Endodermal cell (in vitro differentiated cells): ENCODE measurements at regions not wholly inside any gene's neighbourhood (a gene's known extent, or its start where the extent isn't known, plus 50 kb on each side); places are given as distances from the start of the nearest gene placed in this dataset.
A peak's percentile ranks its signal among the peaks of the same experiment; 100 is the strongest.

ENCODE experiments used
- DNase-seq: peaks from one replicate; pipeline ENCODE4 v3.0.0-alpha.2; 2017
- H3K27ac ChIP-seq: 2 replicates; pipeline ENCODE4 v1.5.1; 2013; ENCODE audit warnings: mild to moderate bottlenecking, low read depth, low read length, moderate library complexity
- H3K27me3 ChIP-seq: 2 replicates; pipeline ENCODE4 v1.6.1; 2013; ENCODE audit warnings: mild to moderate bottlenecking, low read length, moderate library complexity; ENCODE audit not compliant: insufficient read depth, control insufficient read depth, poor library complexity, severe bottlenecking
- H3K36me3 ChIP-seq: 2 replicates; pipeline ENCODE4 v1.7.0; 2013; ENCODE audit warnings: mild to moderate bottlenecking, low read length, moderate library complexity; ENCODE audit not compliant: control insufficient read depth, insufficient read depth
- H3K4me1 ChIP-seq: one replicate; pipeline ENCODE4 v1.7.0; 2013; ENCODE audit warnings: low read length; ENCODE audit not compliant: control insufficient read depth, insufficient read depth
- H3K4me3 ChIP-seq: 2 replicates; pipeline ENCODE4 v1.5.1; 2013; ENCODE audit warnings: mild to moderate bottlenecking, low read length, moderate library complexity
- H3K9ac ChIP-seq: 2 replicates; pipeline ENCODE4 v1.6.1; 2013; ENCODE audit warnings: mild to moderate bottlenecking, low read length, moderate library complexity; ENCODE audit not compliant: poor library complexity, severe bottlenecking; ENCODE audit errors: extremely low read depth
- H3K9me3 ChIP-seq: 2 replicates; pipeline ENCODE4 v1.6.1; 2013; ENCODE audit warnings: mild to moderate bottlenecking, low read length, moderate library complexity; ENCODE audit not compliant: control insufficient read depth
- H3K27ac Mint-ChIP-seq: 2 replicates; pipeline ENCODE4 v1.8.0; 2020; ENCODE audit warnings: mixed read lengths
- H3K27me3 Mint-ChIP-seq: 2 replicates; pipeline ENCODE4 v1.8.0; 2021; ENCODE audit warnings: mild to moderate bottlenecking, mixed read lengths; ENCODE audit not compliant: insufficient read depth
- H3K36me3 Mint-ChIP-seq: 2 replicates; pipeline ENCODE4 v1.8.0; 2020; ENCODE audit warnings: low read depth, mixed read lengths
- H3K4me1 Mint-ChIP-seq: 2 replicates; pipeline ENCODE4 v1.8.0; 2020; ENCODE audit warnings: mixed read lengths
- H3K4me3 Mint-ChIP-seq: 2 replicates; pipeline ENCODE4 v1.8.0; 2020; ENCODE audit warnings: mild to moderate bottlenecking, moderate library complexity, mixed read lengths
- H3K9me3 Mint-ChIP-seq: 2 replicates; pipeline ENCODE4 v1.8.0; 2020; ENCODE audit warnings: mild to moderate bottlenecking, mixed read lengths
- CTCF ChIP-seq: fragments of 200-600 bp; sonication (generic); conservative IDR thresholded peaks from 2 replicates; pipeline ENCODE4 v1.5.0; 2021; ENCODE audit warnings: antibody characterized with exemption, mild to moderate bottlenecking
- WGBS, 2 experiments: methylation state at CpG; one replicate each; pipeline versions ENCODE4 v1.1.5 to v1.1.7; 2013; ENCODE audit warnings: missing lambda C conversion rate in 2 of 2, mixed read lengths in 1 of 2; ENCODE audit not compliant: insufficient coverage in 1 of 2, insufficient read length in 1 of 2; 5-methylcytosine and 5-hydroxymethylcytosine counted together

- no peak overlapping the region for H3K9ac ChIP-seq
- peaks cover 8% of the 10 kb centered on the region for H3K4me1 Mint-ChIP-seq
- H3K4me3 ChIP-seq = no peak overlapping the region
- WGBS, 2 experiments = 89 to 97% methylated on average over 3 of the region's 3 CpGs
- H3K36me3 Mint-ChIP-seq = no peaks in the 10 kb centered on the region
- H3K9me3 Mint-ChIP-seq = no peaks in the 10 kb centered on the region
- no peak overlapping the region for H3K27ac Mint-ChIP-seq
- no peaks in the 10 kb centered on the region for H3K9me3 ChIP-seq
- peak; percentile 67 for TF ChIP-seq CTCF
- no peaks in the 10 kb centered on the region for H3K4me1 ChIP-seq
- H3K27me3 ChIP-seq = no peaks in the 10 kb centered on the region
- H3K27ac ChIP-seq = no peak overlapping the region
- no peak for DNase-seq
- H3K27me3 Mint-ChIP-seq = no peaks in the 10 kb centered on the region
- H3K36me3 ChIP-seq = no peaks in the 10 kb centered on the region
- no peak overlapping the region for H3K4me3 Mint-ChIP-seq
Observed at GRCh38 chr2:204026294-204026693, 89.7 kb downstream of the ICOS start.

- Histone ChIP-seq H3K4me3 (no peak overlapping the region), H3K4me1 (no peaks in the 10 kb centered on the region), H3K9ac (no peak overlapping the region), H3K36me3 (no peaks in the 10 kb centered on the region), H3K9me3 (no peaks in the 10 kb centered on the region), H3K27ac (no peak overlapping the region), H3K27me3 (no peaks in the 10 kb centered on the region)
- H3K27me3 Mint-ChIP-seq = no peaks in the 10 kb centered on the region
- no peak overlapping the region for H3K27ac Mint-ChIP-seq
- TF ChIP-seq CTCF = no peak
- H3K36me3 Mint-ChIP-seq = no peaks in the 10 kb centered on the region
- peaks cover 10% of the 10 kb centered on the region for H3K4me1 Mint-ChIP-seq
- no peaks in the 10 kb centered on the region for H3K9me3 Mint-ChIP-seq
- no peak overlapping the region for H3K4me3 Mint-ChIP-seq
- WGBS, 2 experiments = 92 to 95% methylated on average over 3 of the region's 3 CpGs
- DNase-seq = no peak
Observed at GRCh38 chr2:204027091-204027490, 90.5 kb downstream of the ICOS start.

- no peaks in the 10 kb centered on the region for H3K4me1 ChIP-seq
Observed at GRCh38 chr2:204030322-204030721, 93.8 kb downstream of the ICOS start.

More at GRCh38 chr2:204030322-204030721, 93.8 kb downstream of the ICOS start:
- H3K9ac ChIP-seq = no peak overlapping the region
- DNase-seq = no peak
- Mint-ChIP-seq H3K4me3 (no peak overlapping the region), H3K36me3 (no peaks in the 10 kb centered on the region), H3K9me3 (peaks cover 2% of the 10 kb centered on the region), H3K4me1 (peaks cover 10% of the 10 kb centered on the region), H3K27ac (no peak overlapping the region), H3K27me3 (no peaks in the 10 kb centered on the region)
- TF ChIP-seq CTCF = no peak
- no peak overlapping the region for H3K27ac ChIP-seq
- WGBS, 2 experiments = 89 to 93% methylated on average over 2 of the region's 2 CpGs
- H3K36me3 ChIP-seq = no peaks in the 10 kb centered on the region
- no peak overlapping the region for H3K4me3 ChIP-seq
- no peaks in the 10 kb centered on the region for H3K27me3 ChIP-seq
- no peaks in the 10 kb centered on the region for H3K9me3 ChIP-seq
